NCI-H748 (cell line): ENCODE measurements at regions not wholly inside any gene's neighbourhood (a gene's known extent, or its start where the extent isn't known, plus 50 kb on each side); places are given as distances from the start of the nearest gene placed in this dataset.

Experiments used
- DNase-seq: peaks from one replicate; lab custom pipeline; 2025; ENCODE audit not compliant: unreplicated experiment; lab: John Stamatoyannopoulos, UW

- no peak for DNase-seq
These were observed 86.6 kb downstream of the NOC3L start for GRCh38 chr10:94276140-94276539.

GRCh38 chr10:94277450-94277849 lies 85.3 kb downstream of the NOC3L start:
- DNase-seq = no peak

- peak; percentile 31 for DNase-seq
These were observed 82.7 kb downstream of the NOC3L start for GRCh38 chr10:94279835-94280709.

GRCh38 chr10:94281654-94282053 lies 81.1 kb downstream of the NOC3L start:
- no peak for DNase-seq

- DNase-seq = no peak
These were observed 80.4 kb downstream of the NOC3L start for GRCh38 chr10:94282369-94282768.
